Vagina (tissue), 2 donors: ENCODE measurements at regions not wholly inside any gene's neighbourhood (a gene's known extent, or its start where the extent isn't known, plus 50 kb on each side); places are given as distances from the start of the nearest gene placed in this dataset.

ENCODE experiments used
- CTCF ChIP-seq, 3 experiments: fragments of 450-650 bp in 2 of 3; fragments of 200-600 bp in 1 of 3; sonication (generic) in 1 of 3; IDR thresholded peaks; one replicate each; pipeline ENCODE4 v1.5.1; 2017 to 2019; ENCODE audit warnings: antibody characterized with exemption in 3 of 3, mild to moderate bottlenecking in 2 of 3, moderate library complexity in 2 of 3
- POLR2A ChIP-seq, 2 donors: fragments of 450-650 bp; IDR thresholded peaks; one replicate each; pipeline ENCODE4 v1.6.1; 2017; ENCODE audit warnings: antibody characterized with exemption in 2 of 2, mild to moderate bottlenecking in 2 of 2, moderate library complexity in 2 of 2
- POLR2AphosphoS5 ChIP-seq, 2 donors: sonication (generic); formaldehyde crosslinking; IDR thresholded peaks; one replicate each; pipeline ENCODE4 v1.9.0; 2017; ENCODE audit warnings: antibody characterized with exemption in 2 of 2, mild to moderate bottlenecking in 2 of 2, low read depth in 1 of 2; ENCODE audit not compliant: insufficient read depth in 1 of 2

- TF ChIP-seq POLR2A (IDR thresholded peaks at IDR 0.05) (no peak), CTCF (IDR thresholded peaks at IDR 0.05) (no peak), POLR2AphosphoS5 (IDR thresholded peaks at IDR 0.05; ENCODE audit: insufficient read depth in 1 of 2, low read depth in 1 of 2) (no peak)
These were observed 508.5 kb downstream of the FUT8 start for GRCh38 chr14:65920996-65921395.
